HG02884 (cell line): ENCODE measurements at regions not wholly inside any gene's neighbourhood (a gene's known extent, or its start where the extent isn't known, plus 50 kb on each side); places are given as distances from the start of the nearest gene placed in this dataset.
"Not testable (repeated sequence)": the region's sequence is repeated elsewhere in the genome, so short reads cannot be mapped to it uniquely, and the experiment has no call there.

Source experiments
- ATAC-seq: cut with Tn5 transposase; IDR thresholded peaks from one replicate; pipeline ENCODE4 v1.9.1; 2021; ENCODE audit warnings: mild to moderate bottlenecking, moderate library complexity; ENCODE audit not compliant: unreplicated experiment

DNA sequence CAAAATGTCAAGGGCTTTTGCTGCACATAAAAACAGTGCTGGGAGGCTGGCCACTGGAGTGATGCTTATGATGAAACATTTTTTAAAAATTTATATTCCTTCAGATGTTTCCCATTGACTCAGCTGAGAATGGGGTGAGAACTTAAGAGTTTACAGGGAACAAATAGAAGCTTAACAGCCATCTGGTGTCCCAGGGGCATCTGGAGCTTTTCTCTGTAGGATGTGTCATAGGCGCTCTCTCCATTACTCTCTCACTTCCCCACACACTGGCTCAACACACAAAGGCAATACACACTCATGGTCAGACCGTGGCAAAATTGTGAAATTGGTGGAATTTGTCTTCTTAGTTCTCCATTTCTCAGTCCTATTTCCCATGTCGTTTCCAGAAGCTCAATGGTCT, 783.1 kb upstream of the LRRTM1 start:
- ATAC-seq = no peak

DNA sequence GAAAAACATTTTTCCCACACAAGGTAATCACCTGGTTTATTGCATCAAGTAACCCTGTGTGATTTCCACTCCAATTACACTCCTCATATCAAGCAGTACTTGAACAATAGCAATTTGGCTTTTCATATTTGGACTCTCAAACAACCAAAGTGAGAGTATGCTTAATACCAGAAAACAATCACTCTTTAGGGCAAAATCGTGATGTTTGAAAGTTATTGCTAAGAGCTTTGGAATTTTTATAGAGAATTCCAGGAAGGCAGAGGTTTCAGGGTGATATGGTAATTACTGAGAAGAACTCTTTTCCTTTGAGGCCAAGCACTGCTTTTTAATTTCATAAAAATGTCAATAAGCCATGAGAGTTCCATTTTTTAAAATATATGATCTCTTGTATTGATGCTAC, 779.5 kb upstream of the LRRTM1 start:
- ATAC-seq = no peak

DNA sequence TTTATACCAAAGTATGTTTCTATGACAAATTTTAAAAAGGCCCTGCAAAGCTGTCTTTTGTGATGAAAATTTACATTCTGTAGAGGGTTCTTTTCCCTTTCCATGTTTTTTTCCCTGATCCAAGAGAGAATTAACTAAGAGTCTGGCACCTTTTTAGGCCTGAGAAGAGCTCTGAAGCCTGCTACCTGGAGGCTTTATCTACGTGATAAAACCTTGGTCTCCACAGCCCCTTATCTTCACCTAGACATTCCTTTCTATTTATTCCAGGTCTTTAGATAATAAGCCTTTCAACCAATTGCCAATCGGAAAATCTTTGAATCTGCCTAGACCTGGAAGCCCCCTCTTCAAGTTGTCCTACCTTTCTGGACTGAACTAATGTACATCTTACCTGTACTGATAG, 774.1 kb upstream of the LRRTM1 start:
- ATAC-seq = no peak

DNA sequence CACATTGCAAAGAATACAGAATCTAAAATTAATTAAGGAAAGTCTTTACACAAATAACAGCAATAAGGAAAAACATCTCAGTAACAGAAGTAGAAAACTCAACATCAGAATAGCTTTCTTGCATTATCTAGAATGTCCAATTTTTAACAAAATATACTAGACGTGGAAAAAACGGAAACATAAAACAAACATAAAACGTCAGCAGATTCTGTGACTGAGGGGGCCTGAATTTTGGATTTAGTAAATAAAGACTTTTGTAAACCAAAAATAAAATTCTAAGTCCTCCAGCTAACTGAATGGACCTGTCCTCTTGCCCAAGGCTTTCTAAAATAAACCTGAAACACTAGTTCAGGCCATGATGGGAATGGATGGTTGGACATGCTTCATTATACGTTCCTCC, 773.5 kb upstream of the LRRTM1 start:
- no peak for ATAC-seq

DNA sequence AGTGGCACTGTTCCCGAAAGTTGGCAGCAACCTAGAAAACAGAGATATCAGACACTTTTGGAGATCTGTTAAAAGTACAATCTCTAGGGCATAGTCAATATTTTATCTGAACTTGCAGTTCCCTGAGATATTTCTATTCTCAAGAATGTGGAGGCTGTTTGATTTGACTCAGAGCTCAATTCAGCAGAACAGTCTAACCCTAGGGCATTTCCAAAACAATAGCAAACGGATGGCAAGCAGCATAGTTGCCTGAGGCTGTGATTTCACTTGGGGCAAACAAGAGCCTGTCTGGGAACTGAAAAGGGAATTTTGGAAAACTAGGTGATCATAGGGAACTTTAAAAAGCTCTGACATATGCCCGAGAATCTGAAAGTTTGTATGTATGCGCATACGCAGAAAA, 772.8 kb upstream of the LRRTM1 start:
- ATAC-seq = no peak

DNA sequence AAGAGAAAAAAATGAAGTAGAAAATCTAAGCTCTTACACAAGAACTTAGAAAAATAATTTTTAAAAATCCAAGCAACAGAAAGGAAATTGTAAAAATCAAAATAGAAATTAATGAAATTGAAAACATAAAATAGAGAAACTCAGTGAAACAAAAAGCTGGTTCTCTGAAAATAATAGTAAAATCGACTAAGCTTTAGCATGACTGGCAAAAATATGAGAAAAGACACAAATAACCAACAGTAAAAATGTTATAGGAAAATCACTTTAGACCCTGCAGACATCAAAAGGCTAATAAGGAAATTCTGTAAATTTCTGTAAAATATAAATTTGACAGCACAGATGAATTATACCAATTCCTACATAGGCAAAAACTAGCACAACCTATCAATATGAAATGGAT, 768.9 kb upstream of the LRRTM1 start:
- ATAC-seq = no peak

DNA sequence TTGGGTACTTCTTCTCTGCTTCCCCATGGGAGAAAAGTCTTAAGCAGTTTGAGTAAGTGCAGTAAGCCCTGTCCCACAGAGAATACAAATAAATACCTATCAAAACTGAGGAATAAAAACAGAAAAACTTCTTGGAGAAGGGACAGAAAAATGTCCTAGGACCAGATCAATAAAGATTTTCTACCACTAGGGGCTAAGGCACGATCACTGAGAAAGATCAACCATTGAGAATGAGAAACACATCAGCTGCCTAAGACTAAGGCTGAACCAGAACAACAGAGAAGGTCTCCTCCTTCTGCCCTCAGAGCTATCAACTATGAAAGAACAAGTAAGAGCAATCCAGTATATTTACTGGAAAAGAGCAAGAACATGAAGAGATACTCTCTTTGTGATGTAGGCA, 763.6 kb upstream of the LRRTM1 start:
- no peak for ATAC-seq

DNA sequence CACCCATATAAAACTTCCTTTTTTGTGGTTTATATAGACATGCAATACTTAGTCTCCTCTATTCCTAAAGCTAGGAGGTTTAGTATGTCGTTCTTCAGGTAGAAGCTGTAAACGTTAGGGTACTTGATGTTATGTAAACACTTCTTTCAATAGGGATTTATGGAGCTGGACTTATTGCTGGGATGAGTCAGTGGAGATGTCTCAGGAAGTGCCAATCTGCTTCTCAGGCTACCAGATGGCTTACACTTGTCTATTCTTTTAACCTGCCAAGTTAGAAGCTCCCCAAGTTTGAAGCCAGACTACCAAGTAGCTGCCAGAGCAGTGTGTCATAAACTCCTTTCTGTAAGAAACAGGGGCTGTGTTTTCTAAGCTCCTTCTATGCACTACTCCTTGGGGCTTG, 756.5 kb upstream of the LRRTM1 start:
- no peak for ATAC-seq

DNA sequence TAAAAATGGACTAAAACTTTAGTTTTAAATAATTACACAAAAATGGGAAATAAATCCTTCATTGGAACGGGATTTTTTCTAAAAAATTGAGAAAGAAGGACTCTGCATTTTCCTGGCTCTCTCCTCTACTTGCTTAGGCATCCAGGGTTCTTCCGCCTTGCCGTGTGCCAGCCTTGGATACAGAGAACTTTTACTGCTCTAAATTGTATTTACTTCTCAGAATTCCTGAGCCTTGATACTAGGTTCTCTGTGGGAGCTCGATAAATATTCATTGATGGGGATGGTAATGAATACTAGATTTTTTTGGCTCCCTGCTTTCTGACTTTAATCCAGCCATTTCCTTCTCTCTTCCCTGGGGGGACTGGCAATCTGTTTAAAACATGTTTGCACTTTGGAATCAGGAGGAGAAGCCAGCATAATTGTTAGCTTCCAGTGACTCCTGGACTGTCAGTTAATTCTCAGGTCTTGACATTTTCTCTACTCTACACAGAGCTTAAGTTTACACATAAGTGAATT, 746.1 kb upstream of the LRRTM1 start:
- no peak for ATAC-seq

DNA sequence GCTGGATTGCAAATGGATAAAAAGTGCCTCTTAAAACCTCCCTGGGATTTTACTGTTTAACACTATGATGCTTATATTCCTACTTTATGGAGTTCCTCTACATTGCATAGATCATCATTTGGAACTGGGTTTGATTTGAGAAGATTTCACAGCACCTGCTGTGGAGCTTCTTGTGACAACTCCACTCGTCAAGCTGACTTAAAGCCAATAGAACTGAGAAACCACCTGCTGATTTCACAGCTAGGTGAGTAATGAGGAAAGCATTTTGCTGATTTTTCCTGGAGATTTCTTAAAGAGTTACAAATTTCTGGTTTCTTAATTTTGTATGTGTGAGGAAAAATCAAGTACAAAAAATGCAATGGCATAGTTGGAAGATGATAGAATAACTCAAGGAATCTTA, 739.1 kb upstream of the LRRTM1 start:
- no peak for ATAC-seq

DNA sequence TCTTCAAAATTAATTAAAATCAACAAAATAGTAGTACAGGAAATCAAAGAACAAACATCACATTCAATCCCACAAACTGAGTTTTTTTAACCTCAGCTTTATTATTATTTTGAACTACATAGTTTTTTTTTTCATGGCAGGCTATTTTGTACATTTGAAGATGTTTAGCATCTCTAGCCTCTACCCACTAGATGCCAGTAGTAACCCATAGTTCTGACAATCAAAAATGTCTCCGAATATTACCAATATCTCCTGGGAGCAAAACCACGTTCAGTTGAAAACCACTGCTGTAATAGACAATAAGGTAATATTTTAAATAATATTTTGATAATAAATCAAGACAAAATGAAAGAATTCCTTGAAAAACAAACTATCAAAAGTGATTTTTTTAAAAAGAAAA, 702.6 kb upstream of the LRRTM1 start:
- no peak for ATAC-seq

DNA sequence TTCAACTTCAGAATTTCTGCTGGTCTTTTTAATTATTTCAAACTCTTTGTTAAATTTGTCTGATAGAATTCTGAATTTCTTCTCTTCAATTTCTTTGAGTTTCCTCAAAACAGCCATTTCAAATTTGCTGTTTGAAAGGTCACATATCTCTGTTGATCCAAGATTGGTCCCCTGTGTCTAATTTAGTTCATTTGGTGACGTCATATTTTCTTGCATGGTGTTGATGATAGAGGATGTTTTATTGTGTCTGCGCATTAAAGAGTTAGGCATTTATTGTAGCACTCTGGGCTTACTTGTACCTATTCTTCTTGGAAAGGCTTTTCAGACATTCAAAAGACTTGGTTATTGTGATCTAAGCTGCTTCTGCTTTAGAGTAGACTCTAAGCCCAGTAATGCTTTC, 698.4 kb upstream of the LRRTM1 start:
- ATAC-seq = no peak

DNA sequence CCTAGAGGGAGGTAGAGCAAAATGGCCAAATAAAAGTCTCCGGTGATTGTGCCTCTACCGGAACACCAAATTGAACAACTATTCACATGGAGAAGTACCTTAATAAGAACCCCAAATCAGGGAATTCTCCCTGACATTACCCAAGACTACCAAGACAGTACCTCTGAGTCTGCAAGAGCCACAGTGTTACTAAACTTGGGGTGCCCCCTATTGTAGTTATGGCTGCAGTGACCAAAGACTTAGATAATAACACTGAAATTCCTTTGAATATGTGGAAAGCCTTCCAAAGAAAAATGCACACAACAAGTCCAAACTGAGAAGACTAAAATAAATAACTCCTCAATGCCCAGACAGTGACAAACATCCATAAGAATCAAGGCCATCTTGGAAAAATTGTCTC, 682.9 kb upstream of the LRRTM1 start:
- ATAC-seq = no peak

DNA sequence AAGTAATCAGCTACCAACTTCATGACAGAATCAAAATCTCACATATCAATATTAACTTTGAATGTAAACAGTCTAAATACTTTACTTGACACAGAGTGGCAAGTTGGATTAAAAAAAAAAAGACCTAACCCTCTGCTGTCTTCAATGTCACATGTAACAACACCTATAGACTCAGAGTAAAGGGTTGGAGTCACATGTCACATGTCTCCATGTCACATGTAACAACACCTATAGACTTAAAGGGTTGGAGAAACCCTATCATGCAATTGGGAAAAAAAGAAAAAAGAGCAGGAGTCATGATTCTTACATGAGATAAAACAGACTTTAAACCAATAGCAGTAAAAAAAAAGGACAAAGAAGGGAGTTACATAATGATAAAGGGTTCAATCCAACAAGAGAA, 665.3 kb upstream of the LRRTM1 start:
- no peak for ATAC-seq

DNA sequence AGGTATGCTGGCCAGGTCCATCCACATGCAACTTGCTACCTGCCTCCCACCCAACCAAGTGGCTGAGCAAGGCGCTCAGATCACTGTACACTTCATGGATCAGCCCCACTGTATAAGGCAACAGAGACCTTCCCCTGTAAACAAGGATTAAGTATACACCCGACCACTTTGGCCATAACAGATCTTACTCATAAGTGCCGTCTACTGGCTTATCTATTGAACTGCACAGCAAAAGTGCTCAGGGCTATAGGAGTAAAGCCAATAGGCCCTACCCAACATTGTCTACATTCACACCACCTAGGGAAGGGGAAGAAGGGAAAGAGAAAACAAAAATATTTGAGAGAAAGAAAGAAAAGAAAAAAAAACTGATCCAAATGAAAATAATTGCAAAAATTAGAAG, 663.9 kb upstream of the LRRTM1 start:
- ATAC-seq = no peak

DNA sequence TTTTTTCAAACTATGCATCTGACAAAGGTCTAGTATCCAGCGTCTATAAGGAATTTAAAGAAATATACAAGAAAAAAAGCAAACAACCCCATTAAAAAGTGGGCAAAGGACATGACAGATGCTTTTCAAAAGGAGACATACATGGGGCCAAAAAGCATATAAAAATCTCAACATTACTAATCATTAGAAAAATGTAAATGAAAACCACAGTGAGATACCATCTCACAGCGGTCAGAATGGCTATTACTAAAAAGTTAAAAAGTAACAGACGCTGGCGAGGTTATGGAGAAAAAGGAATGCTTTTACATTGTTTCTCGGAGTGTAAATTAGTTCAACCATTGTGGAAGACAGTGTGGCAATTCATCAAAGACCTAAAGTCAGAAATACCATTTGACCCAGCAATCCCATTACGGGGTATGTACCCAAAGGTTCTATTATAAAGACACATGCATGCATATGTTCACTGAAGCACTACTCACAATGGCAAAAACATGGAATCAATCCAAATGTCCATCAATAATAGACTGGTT, 643.1 kb upstream of the LRRTM1 start:
- no peak for ATAC-seq

DNA sequence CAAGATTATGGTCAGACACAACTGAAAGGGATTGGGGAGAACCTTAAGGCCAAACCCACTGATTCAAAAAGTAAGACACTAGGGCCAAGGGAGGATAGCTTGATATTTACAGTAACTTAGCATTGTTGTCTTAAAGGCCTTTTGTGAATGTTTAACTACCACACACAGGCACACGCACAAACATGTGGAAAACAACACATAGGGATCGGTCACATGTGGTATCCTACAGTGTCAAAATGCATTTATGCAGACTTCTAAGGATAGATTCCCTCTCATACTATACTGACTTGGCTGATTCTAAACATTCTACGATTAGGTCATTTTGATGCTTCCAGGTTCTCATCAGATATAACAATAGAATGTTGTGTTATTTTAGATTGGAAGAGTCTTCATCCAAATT, 638.9 kb upstream of the LRRTM1 start:
- no peak for ATAC-seq

DNA sequence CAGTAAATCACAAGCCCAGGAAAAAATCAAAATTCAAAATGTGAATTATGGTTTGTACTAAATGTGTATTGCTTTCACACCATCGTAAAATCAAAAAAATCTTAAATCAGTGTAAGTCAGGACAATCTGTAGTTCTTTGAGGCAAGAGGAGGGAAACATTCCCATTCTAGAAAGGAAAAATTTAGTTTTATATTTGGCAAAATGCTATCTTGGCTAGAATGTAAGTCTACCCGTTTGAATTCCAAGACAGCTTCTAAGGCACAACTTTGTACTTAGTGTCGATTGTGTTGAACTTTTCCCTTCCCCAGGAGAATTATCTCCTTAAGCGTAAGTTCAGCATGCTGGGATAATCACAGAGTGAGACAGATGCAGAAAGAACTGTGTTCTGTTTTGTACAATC, 638.2 kb upstream of the LRRTM1 start:
- no peak for ATAC-seq

DNA sequence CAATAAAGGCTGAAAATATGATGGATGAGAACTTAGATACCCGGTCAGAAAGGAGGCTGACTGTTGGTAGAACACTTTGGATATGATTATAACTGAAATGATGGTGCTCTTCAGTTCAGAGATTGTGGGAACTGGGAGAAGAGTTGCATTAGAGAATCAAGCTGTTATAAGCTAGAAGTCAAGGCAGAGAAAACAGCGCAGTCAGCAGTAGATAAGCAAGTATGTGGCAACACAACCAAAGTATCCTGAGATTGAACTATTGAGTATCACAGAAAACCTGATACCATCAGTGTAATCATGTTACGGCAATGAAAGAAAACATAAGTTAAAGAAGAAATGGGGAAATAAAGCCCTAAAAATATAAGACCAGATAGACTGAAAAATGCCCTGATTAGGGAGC, 633.9 kb upstream of the LRRTM1 start:
- ATAC-seq = no peak

DNA sequence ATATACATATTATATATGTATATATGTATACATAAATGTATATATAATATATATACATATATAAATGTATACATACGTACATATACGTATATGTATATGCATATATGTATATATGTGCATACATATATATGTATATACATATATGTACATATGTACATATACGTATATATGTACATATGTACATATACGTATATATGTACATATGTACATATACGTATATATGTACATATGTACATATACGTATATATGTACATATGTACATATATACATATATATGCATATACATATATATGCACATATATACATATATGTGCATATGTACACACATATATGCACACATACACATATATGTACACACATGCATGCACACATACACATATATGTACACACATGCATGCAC, 627.3 kb upstream of the LRRTM1 start:
- ATAC-seq = not testable (repeated sequence)

DNA sequence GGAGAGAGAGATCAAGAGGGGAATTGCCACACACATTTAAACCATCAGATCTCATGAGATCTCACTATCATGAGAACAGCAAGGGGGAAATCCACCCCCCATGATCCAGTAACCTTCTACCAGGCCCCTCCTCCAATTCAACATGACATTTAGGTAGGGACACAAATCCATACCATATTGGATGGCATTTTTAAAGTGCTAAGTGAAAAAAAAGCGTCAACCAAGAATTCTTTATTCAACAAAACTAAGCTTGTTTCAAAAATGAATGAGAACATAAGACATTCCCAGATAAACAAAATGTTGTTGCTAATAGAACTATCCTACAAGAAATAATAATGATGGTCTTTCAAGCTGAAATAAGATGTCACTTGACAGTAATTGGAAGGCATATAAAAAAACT, 626.2 kb upstream of the LRRTM1 start:
- ATAC-seq = no peak

DNA sequence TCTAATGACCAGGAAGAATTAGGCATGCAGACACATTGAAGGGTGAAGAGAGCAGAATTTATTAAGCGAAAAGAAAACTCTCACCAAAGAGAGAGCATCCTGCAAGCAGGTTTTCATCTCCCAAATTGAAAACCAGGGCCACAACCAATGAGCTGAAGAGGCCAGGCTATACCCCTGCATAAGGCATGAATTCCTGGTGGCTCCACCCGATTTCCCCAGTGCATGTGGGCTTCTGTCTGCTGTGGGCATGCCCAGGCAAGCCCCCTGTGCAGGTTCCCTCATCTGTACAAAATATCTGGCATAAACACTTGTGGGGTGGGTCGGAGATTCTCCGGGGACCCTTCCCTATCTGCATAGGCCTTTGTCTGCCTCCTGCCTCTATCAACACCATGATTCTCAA, 621.6 kb upstream of the LRRTM1 start:
- ATAC-seq = no peak

DNA sequence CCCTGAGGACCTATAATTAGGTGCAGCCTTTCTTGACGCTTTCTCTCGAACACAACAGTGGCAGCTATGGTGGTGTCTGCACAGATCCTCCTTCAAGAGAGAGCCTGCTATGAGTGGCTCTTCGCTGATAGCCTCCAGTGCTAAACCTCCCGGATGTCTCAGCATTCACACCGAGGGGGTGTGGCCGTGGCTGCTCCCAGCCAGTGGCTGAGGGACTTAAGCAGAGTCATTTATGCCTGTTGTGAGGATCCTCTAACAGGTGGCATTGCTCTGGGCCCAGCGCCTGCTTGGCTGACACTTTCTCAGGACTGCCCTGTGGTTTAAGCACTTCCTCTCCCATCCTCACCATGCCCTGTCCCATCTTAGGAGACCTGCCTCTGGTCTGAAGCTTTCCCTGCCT, 592.0 kb upstream of the LRRTM1 start:
- ATAC-seq = no peak

DNA sequence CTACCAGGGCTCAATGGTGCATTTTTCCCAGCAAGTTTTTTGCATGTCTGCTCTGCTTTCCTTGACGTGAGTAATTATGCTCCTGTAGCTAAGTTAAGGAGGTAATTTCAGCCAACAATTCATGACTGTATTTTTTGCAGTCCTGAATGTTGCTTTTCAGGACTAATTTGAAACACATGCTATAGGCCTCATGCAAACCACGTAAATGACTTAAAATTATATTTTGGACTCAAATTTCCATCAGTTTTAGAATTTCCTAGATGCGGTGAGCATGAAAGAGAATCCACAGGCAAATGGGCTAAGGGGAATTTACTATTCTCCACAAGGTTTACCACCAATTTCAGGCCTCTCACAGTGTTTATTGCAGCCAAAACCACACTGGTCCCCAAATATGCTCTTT, 589.9 kb upstream of the LRRTM1 start:
- no peak for ATAC-seq
